Ovary (tissue), 3 donors: ENCODE measurements at regions not wholly inside any gene's neighbourhood (a gene's known extent, or its start where the extent isn't known, plus 50 kb on each side); places are given as distances from the start of the nearest gene placed in this dataset.

Experiments
- POLR2A ChIP-seq: fragments of 450-650 bp; IDR thresholded peaks from one replicate; pipeline ENCODE4 v1.6.1; 2017; ENCODE audit warnings: antibody characterized with exemption, mild to moderate bottlenecking, moderate library complexity
- TF ChIP-seq, protein P1 (sequence below), 3 donors: fragments of 450-650 bp in 2 of 3; fragments of 200-600 bp in 1 of 3; IDR thresholded peaks; one replicate each; pipeline versions ENCODE4 v1.5.1 to v1.8.0; 2016 to 2022; ENCODE audit warnings: antibody characterized with exemption in 3 of 3, mild to moderate bottlenecking in 1 of 3
- donor health status: DM: no; HTN: no; CAD: no.

DNA sequence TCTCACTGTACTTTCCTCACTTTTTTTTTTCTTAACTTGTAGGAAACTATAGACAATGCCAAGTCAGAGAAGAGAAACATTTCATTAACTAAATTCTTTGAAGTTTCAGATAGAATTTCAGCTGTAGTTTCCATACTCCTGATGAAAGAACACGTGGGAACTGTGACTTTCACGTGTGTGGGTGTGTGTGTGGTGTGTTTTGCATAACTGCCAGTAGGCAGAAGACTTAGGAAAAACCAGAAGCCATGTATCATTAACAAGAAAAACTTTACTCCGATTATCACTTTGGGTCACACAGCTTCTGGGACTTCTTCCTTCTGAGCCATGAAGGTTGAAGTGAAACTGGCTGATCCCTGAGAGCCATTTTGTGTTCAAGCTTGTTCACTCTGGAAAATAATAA, 483.3 kb downstream of the TFAP2B start:
- TF ChIP-seq, protein P1, sequence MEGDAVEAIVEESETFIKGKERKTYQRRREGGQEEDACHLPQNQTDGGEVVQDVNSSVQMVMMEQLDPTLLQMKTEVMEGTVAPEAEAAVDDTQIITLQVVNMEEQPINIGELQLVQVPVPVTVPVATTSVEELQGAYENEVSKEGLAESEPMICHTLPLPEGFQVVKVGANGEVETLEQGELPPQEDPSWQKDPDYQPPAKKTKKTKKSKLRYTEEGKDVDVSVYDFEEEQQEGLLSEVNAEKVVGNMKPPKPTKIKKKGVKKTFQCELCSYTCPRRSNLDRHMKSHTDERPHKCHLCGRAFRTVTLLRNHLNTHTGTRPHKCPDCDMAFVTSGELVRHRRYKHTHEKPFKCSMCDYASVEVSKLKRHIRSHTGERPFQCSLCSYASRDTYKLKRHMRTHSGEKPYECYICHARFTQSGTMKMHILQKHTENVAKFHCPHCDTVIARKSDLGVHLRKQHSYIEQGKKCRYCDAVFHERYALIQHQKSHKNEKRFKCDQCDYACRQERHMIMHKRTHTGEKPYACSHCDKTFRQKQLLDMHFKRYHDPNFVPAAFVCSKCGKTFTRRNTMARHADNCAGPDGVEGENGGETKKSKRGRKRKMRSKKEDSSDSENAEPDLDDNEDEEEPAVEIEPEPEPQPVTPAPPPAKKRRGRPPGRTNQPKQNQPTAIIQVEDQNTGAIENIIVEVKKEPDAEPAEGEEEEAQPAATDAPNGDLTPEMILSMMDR (IDR thresholded peaks at IDR 0.05), result no peak
- no peak for TF ChIP-seq POLR2A
